K562 (cell line): ENCODE measurements at regions not wholly inside any gene's neighbourhood (a gene's known extent, or its start where the extent isn't known, plus 50 kb on each side); places are given as distances from the start of the nearest gene placed in this dataset.

Experiments
- CREM ChIP-seq: IDR thresholded peaks from 2 replicates; pipeline ENCODE4 v1.6.1; 2014; ENCODE audit warnings: antibody characterized with exemption, low read depth
- PBX2 ChIP-seq, 2 experiments: IDR thresholded peaks in 1 of 2; conservative IDR thresholded peaks in 1 of 2; 2 replicates each; pipeline ENCODE4 v1.6.1; 2016; ENCODE audit warnings: low read depth in 2 of 2, mild to moderate bottlenecking in 1 of 2, missing compliant biosample characterization in 1 of 2, missing genetic modification characterization in 1 of 2, moderate library complexity in 1 of 2
- SAFB ChIP-seq: fragments of 200-400 bp; formaldehyde crosslinking; IDR thresholded peaks from 2 replicates; pipeline ENCODE4 v1.6.1; 2017; ENCODE audit warnings: low read depth, low read length, borderline replicate concordance
- TAF1 ChIP-seq: IDR thresholded peaks from 2 replicates; pipeline ENCODE4 v1.6.1; 2011; ENCODE audit warnings: mild to moderate bottlenecking, low read length, moderate library complexity; ENCODE audit not compliant: insufficient read depth, control insufficient read depth, severe bottlenecking; ENCODE audit errors: extremely low read depth

GRCh38 chr3:8403996-8404395 lies 97.6 kb upstream of the LMCD1 start:
- TF ChIP-seq TAF1 (no peak), SAFB (no peak), PBX2 (CRISPR knock-in tag; IDR thresholded peaks at IDR 0.05; ENCODE audit: low read depth) (no peak), PBX2 (tag; conservative IDR thresholded peaks at IDR 0.05; ENCODE audit: low read depth) (no peak), CREM (no peak)
